DMS53 treated with DMSO at 0.1 percent for 48 hours (cell line): ENCODE measurements at regions not wholly inside any gene's neighbourhood (a gene's known extent, or its start where the extent isn't known, plus 50 kb on each side); places are given as distances from the start of the nearest gene placed in this dataset.

Experiments used
- DNase-seq: peaks from one replicate; lab custom pipeline; 2025; ENCODE audit not compliant: unreplicated experiment; lab: John Stamatoyannopoulos, UW

GRCh38 chr1:240672132-240672811 lies 60.3 kb upstream of the GREM2 start:
- no peak for DNase-seq

GRCh38 chr1:240667351-240667750 lies 55.4 kb upstream of the GREM2 start:
- DNase-seq: no peak

GRCh38 chr1:240666568-240667198 lies 54.7 kb upstream of the GREM2 start:
- DNase-seq: no peak

GRCh38 chr1:240663169-240663879 lies 51.4 kb upstream of the GREM2 start:
- DNase-seq: no peak
